GM12873 (cell line): ENCODE measurements at regions not wholly inside any gene's neighbourhood (a gene's known extent, or its start where the extent isn't known, plus 50 kb on each side); places are given as distances from the start of the nearest gene placed in this dataset.

ENCODE experiments used
- TF ChIP-seq, protein P1 (sequence below): IDR thresholded peaks from 2 replicates; pipeline ENCODE4 v1.5.1; 2012; ENCODE audit warnings: low read depth, mild to moderate bottlenecking, moderate library complexity, low read length, control low read depth; ENCODE audit not compliant: insufficient read depth; ENCODE audit errors: missing control alignments

DNA sequence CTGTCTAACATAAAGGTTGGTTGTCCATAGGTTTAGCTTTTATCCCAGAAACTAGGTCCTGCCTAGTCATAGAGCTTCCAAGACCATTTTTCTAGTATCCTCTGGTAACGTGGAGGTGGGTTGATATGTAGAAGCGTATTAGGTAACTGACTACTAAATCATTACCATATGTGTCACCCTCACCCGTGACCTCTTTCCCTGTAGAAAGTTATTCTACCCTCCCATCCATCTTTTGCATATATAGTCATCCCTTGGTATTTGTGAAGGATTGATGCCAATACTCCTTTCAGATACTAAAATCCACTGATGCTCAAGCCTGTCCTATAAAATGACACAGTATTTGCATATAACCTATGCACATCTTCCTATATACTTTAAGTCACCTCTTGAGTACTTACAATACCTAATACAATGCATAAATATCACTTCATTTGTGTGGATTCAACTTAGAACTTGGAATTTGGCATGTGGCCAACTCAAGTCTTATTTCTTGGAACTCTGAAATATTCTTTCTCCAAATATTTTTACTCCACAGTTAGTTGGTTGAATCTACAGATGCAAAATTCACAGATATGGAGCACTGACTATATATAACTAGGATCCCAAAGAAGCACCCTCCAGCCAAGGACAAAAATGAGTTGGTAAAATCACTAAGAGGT lies 497.0 kb upstream of the TENM4 start:
- TF ChIP-seq, protein P1, sequence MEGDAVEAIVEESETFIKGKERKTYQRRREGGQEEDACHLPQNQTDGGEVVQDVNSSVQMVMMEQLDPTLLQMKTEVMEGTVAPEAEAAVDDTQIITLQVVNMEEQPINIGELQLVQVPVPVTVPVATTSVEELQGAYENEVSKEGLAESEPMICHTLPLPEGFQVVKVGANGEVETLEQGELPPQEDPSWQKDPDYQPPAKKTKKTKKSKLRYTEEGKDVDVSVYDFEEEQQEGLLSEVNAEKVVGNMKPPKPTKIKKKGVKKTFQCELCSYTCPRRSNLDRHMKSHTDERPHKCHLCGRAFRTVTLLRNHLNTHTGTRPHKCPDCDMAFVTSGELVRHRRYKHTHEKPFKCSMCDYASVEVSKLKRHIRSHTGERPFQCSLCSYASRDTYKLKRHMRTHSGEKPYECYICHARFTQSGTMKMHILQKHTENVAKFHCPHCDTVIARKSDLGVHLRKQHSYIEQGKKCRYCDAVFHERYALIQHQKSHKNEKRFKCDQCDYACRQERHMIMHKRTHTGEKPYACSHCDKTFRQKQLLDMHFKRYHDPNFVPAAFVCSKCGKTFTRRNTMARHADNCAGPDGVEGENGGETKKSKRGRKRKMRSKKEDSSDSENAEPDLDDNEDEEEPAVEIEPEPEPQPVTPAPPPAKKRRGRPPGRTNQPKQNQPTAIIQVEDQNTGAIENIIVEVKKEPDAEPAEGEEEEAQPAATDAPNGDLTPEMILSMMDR = no peak

DNA sequence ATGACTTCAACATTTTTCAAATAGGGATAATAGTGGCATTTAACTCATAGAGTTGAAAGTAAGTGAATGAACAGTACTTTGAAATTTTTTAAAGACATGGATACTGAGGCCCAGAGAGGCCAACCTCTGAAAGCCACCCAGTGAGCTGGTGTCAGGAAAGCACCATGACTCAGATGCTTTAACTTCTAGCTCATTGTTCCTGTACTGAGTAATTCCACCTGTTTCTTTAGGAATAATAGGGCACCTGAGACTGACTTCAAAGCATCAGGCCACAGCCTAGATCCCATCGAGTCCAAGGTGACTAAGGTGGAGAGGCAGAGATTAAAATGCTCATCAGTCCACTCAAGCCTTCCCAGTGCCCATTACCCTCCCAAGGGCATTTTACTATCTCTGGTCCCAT lies 491.8 kb upstream of the TENM4 start:
- TF ChIP-seq, protein P1 = no peak

DNA sequence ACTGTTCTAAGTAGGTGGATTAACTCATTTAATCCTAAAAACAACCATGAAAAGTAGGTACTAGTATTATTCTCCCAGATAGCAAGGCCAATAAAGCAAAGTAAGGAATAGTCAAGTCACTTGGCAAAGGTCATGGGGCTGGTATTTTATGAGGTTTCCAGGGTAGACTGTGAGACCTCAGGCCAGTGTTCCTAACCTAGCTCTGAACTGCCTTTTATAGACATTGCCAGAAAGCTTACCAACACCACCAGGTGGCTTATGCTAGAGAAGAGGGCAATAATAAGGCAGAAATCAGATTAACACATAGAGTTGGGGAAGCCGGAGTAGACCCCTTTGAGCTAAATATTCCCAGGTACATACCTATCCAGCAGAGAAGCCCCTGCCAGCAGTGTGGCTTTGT lies 490.9 kb upstream of the TENM4 start:
- TF ChIP-seq, protein P1 = no peak

DNA sequence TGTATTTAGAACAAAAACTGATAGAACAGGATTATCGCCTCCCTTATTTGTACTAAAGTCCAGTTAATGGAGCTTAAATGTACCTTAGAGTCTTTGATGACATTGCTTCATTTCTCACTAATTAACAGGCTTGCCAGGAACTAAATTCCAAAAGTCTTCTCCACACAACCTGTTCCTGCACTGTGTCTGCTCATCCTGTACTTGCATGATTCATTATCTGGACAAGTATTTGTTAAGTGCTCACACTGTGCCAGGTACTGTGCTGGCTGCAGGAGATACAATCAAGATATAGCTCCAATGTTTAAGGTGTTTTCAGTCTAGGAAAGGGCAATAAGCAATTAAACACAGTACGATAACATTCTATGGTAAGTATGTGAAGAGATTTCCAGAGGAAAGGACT lies 485.9 kb upstream of the TENM4 start:
- TF ChIP-seq, protein P1 = no peak

DNA sequence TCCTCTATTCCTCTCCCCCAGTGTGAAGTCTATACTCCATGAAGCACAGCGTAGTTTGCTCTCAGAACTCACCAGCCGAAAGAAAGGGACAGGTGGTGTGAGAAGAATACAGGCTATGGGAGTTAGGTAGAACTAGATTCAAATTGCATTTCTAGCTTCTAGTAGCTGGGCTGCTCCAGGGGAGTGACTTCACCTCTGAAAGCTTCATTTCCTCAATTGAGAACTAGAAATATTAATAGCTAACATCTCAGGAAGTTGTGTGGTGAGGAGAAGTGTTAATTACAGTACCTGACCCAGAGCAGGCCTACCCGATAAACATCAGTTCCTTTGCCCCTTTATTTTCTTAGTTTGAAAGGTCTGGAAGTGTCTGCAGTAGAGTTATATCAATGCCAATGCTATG lies 484.7 kb upstream of the TENM4 start:
- TF ChIP-seq, protein P1 = no peak

DNA sequence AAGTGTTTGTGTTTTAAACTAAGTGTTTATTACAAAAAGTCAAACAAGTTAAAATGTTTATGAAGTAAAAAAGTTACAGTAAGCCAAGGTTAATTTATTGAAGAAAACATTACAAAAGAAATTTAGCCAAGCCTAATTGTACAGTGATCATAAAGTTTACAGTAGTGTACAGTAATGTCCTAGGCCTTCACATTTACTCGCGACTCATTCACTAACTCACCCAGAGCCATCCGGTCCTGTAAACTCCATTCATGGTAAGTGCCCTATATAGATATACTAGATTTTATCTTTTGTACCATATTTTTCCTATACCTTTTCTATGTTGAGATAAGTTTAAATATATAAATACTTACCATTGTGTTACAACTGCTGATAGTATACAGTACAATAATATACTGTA lies 481.8 kb upstream of the TENM4 start:
- TF ChIP-seq, protein P1 = no peak

DNA sequence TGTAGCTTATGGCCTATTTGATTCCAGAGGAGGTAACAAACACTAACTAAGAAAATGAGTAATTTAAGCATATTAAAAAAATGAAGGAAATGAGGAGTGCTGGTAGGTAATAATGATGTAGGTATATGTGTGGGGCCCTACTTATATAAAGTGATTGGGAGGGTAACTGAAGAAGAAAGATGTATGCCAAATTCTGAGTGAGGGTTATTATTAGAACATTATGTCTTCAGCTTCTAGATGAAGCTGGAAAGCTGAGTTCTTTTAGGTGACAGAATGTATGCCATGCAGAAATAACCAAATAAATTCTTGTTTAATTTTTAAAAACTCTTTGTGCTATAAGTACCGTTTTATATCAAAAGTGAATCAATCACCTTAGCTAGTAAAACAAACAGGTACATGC lies 479.6 kb upstream of the TENM4 start:
- TF ChIP-seq, protein P1 = no peak
